ENCODE measurements at regions not wholly inside any gene's neighbourhood (a gene's known extent, or its start where the extent isn't known, plus 50 kb on each side); places are given as distances from the start of the nearest gene placed in this dataset.
"Not testable (repeated sequence)": the region's sequence is repeated elsewhere in the genome, so short reads cannot be mapped to it uniquely, and the experiment has no call there.

GRCh38 chr9:2419347-2419746 lies 202.2 kb upstream of the VLDLR start:
- WGBS, result 29% methylated on average over 2 of the region's 2 CpGs
- no peak for DNase-seq
- Histone ChIP-seq H3K27me3 (ENCODE audit: control insufficient read depth, insufficient read depth) (no peaks in the 10 kb centered on the region), H3K27ac (ENCODE audit: low read length) (no peak overlapping the region), H3K4me3 (ENCODE audit: low read length) (no peak overlapping the region), H3K4me1 (ENCODE audit: control insufficient read depth, insufficient read depth, low read length) (peaks cover 4% of the 10 kb centered on the region), H3K9me3 (ENCODE audit: control insufficient read depth, low read length) (no peaks in the 10 kb centered on the region)
- intact Hi-C loops (cut with DNase I), result no loop called here
- no peak for ATAC-seq

DNA sequence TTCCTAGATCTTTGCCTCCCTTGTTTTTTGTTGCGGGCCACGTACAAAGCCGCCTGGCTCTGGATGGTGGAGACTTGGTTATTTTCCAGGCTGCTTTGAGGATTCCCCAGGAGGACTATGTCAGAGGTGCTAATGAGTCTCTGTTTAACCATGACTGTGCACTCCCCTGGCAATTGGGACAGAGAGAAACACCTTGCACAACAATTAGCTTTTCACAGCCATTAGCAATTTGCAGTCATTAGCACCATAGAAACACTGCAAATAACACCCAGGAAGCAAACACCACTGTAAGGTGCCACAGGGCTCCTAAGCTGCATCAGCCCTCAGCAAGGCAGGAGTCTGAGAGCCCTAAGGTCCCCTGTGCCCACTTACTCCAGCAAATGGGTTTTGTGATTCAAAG lies 201.0 kb upstream of the VLDLR start:
- H3K4me3 ChIP-seq (ENCODE audit: low read length), result no peak overlapping the region
- intact Hi-C loops (cut with DNase I), result no loop called here
- H3K9me3 ChIP-seq (ENCODE audit: control insufficient read depth, low read length), result no peaks in the 10 kb centered on the region
- ATAC-seq, result no peak
- H3K27me3 ChIP-seq (ENCODE audit: control insufficient read depth, insufficient read depth), result no peaks in the 10 kb centered on the region
- no peak overlapping the region for H3K27ac ChIP-seq (ENCODE audit: low read length)
- DNase-seq, result no peak
- 82% methylated on average over 3 of the region's 3 CpGs for WGBS
- H3K4me1 ChIP-seq (ENCODE audit: control insufficient read depth, insufficient read depth, low read length), result peaks cover 4% of the 10 kb centered on the region

- WGBS, result 30% methylated on average over 2 of the region's 2 CpGs
- ATAC-seq, result peak; percentile 60 to 71
- Histone ChIP-seq H3K4me1 (ENCODE audit: control insufficient read depth, insufficient read depth, low read length) (no peaks in the 10 kb centered on the region), H3K4me3 (ENCODE audit: low read length) (no peak overlapping the region), H3K27ac (ENCODE audit: low read length) (no peak overlapping the region), H3K27me3 (ENCODE audit: control insufficient read depth, insufficient read depth) (no peaks in the 10 kb centered on the region), H3K9me3 (ENCODE audit: control insufficient read depth, low read length) (no peaks in the 10 kb centered on the region)
- intact Hi-C loops (cut with DNase I), result no loop called here
- peak; percentile 19 to 57 (median 45) for DNase-seq
Measured at GRCh38 chr9:2424619-2425033, 197.0 kb upstream of the VLDLR start.

DNA sequence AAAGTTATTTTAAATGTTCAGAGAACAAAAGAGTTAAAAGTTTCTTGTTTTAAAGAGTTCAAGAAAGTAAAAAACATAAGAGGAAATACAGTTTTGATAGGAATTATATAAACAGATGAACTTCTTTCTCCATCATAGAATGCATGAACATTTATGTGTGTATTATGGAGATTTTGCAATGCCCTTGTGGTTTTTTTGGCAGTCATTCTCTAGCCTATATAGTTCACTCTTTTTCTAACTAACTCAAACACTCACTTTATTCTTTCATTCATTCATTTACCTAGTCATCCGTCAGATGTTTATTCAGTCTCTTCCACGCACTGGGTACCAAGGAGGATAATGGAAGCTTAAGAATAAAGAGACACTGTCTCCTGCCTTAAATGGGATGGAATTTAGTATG lies 195.9 kb upstream of the VLDLR start:
- no peak for DNase-seq
- Histone ChIP-seq H3K4me3 (ENCODE audit: low read length) (no peak overlapping the region), H3K4me1 (ENCODE audit: control insufficient read depth, insufficient read depth, low read length) (no peaks in the 10 kb centered on the region), H3K27me3 (ENCODE audit: control insufficient read depth, insufficient read depth) (no peaks in the 10 kb centered on the region), H3K9me3 (ENCODE audit: control insufficient read depth, low read length) (no peaks in the 10 kb centered on the region), H3K27ac (ENCODE audit: low read length) (no peak overlapping the region)
- no peak for ATAC-seq
- intact Hi-C loops (cut with DNase I), result no loop called here
- WGBS, result 75% methylated on average over 2 of the region's 2 CpGs

GRCh38 chr9:2427120-2427891 lies 194.3 kb upstream of the VLDLR start:
- intact Hi-C loops (cut with DNase I), result no loop called here
- 82% methylated on average over 10 of the region's 10 CpGs for WGBS
- no peaks in the 10 kb centered on the region for H3K27me3 ChIP-seq (ENCODE audit: control insufficient read depth, insufficient read depth)
- DNase-seq (peak in 2 of 3 donors; percentile 17 to 73), ATAC-seq (peak; percentile 77 to 89)
- H3K27ac ChIP-seq (ENCODE audit: low read length), result no peak overlapping the region
- no peaks in the 10 kb centered on the region for H3K4me1 ChIP-seq (ENCODE audit: control insufficient read depth, insufficient read depth, low read length)
- no peaks in the 10 kb centered on the region for H3K9me3 ChIP-seq (ENCODE audit: control insufficient read depth, low read length)
- no peak overlapping the region for H3K4me3 ChIP-seq (ENCODE audit: low read length)

DNA sequence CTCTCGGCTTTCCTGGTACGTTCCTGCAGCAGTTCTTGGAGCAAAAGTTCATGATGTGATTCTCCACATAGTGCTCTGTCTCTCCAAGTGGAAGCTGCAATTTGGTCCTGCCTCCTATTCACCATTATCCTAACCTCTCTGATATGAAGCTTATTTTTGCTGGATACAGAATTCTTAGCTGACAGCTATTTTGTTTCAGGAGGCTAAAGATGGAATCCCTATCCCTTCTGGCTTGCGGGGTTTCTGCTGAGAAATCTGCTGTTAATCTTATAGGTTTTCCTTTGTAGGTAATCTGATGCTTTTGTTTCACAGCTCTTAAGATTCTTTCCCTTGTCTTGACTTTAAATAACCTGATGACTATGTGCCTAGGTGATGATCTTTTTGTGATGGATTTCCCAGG lies 181.6 kb upstream of the VLDLR start:
- intact Hi-C loops (cut with DNase I), result no loop called here

DNA sequence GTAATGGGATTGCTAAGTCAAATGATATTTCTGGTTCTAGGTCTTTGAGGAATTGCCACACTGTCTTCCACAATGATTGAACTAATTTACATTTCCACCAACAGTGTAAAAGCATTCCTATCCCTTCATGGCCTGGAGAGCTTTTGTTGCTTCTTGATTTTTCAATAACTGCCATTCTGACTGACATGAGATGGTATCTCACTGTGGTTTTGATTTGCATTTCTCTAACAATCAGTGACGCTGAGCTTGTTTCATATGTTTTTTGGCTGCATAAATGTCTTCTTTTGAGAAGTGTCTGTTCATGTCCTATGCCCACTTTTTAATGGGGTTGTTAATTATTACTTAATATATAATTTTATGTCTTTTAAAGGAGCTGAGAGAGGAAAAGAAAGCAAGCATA lies 177.7 kb upstream of the VLDLR start:
- 85% methylated on average over 1 of the region's 1 CpG for WGBS
- H3K27ac ChIP-seq (ENCODE audit: low read length); H3K9me3 ChIP-seq (ENCODE audit: control insufficient read depth, low read length); DNase-seq; H3K27me3 ChIP-seq (ENCODE audit: control insufficient read depth, insufficient read depth); intact Hi-C loops (cut with DNase I); ATAC-seq; H3K4me1 ChIP-seq (ENCODE audit: control insufficient read depth, insufficient read depth, low read length); H3K4me3 ChIP-seq (ENCODE audit: low read length): not testable (repeated sequence)

More for the DNA sequence above, 181.6 kb upstream of the VLDLR start:
- 79% methylated on average over 3 of the region's 3 CpGs for WGBS
- DNase-seq, result no peak
- no peak overlapping the region for H3K27ac ChIP-seq (ENCODE audit: low read length)
- H3K4me3 ChIP-seq (ENCODE audit: low read length), result no peak overlapping the region
- H3K27me3 ChIP-seq (ENCODE audit: control insufficient read depth, insufficient read depth), result no peaks in the 10 kb centered on the region
- H3K9me3 ChIP-seq (ENCODE audit: control insufficient read depth, low read length), result no peaks in the 10 kb centered on the region
- ATAC-seq, result no peak
- H3K4me1 ChIP-seq (ENCODE audit: control insufficient read depth, insufficient read depth, low read length), result no peaks in the 10 kb centered on the region

DNA sequence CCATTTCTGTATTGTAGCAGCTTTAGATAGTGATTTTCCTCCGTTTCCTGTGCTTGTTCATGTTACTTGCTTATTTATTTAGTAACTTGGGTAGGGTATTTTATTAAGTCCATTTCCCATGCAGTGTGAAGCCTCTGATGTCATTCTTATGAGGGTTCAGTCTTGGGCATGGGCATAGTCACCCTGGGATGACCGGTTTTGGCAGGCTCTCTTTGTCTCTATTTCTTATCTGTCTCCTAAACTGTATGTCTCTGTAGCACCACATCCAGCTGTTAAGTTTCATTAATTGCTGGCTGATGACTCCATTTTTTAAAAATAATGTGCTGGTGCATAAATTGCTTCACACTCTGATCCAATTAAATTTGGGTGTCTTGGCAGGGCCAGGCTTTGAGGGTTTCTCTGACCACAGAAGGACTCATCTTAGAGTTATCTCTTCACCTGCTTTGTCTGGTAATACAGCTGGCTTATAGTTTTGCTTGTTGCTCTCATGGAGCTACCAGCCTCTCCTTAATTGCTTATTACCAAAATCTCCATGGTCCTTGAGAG lies 173.3 kb upstream of the VLDLR start:
- Histone ChIP-seq H3K4me3 (ENCODE audit: low read length) (no peak overlapping the region), H3K9me3 (ENCODE audit: control insufficient read depth, low read length) (no peaks in the 10 kb centered on the region), H3K27ac (ENCODE audit: low read length) (no peak overlapping the region), H3K4me1 (ENCODE audit: control insufficient read depth, insufficient read depth, low read length) (no peaks in the 10 kb centered on the region), H3K27me3 (ENCODE audit: control insufficient read depth, insufficient read depth) (no peaks in the 10 kb centered on the region)
- intact Hi-C loops (cut with DNase I), result no loop called here
- DNase-seq (no peak), ATAC-seq (no peak)
- WGBS, result 25% methylated on average over 2 of the region's 2 CpGs

- 72% methylated on average over 1 of the region's 1 CpG for WGBS
- no peak for ATAC-seq
- intact Hi-C loops (cut with DNase I), result loop anchor here in 1 of 4 donors (10.0 kb wide), 1 partner anchor 222 kb away; no protein-coding TSS in a partner anchor
- H3K4me3 ChIP-seq (ENCODE audit: low read length), result no peak overlapping the region
- H3K4me1 ChIP-seq (ENCODE audit: control insufficient read depth, insufficient read depth, low read length), result no peaks in the 10 kb centered on the region
- H3K27ac ChIP-seq (ENCODE audit: low read length), result no peak overlapping the region
- no peaks in the 10 kb centered on the region for H3K9me3 ChIP-seq (ENCODE audit: control insufficient read depth, low read length)
- DNase-seq, result no peak
- H3K27me3 ChIP-seq (ENCODE audit: control insufficient read depth, insufficient read depth), result no peaks in the 10 kb centered on the region
Measured at GRCh38 chr9:2453106-2453505, 168.5 kb upstream of the VLDLR start.

DNA sequence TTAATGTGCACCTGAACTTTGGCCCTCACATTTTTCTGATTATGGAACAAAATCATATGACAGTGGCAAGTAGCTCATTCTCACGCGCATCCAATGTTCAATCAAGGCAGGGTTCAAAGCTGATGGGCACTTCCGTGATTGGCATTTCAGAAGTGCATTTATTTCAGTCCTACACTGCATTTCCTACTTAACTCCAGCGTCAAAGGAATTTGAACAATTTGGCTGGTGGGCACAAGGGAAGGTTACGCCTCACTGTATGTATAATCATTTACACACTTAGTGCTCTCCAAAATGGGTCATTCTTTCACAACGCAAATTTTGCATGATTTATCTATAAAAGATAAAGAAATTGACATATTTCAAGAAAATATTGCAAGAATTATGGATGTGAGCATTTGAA lies 167.9 kb upstream of the VLDLR start:
- ATAC-seq, result no peak
- no peak overlapping the region for H3K27ac ChIP-seq (ENCODE audit: low read length)
- H3K4me3 ChIP-seq (ENCODE audit: low read length), result no peak overlapping the region
- intact Hi-C loops (cut with DNase I), result loop anchor here in 1 of 4 donors (10.0 kb wide), 1 partner anchor 221 kb away; no protein-coding TSS in a partner anchor
- DNase-seq, result no peak
- no peaks in the 10 kb centered on the region for H3K9me3 ChIP-seq (ENCODE audit: control insufficient read depth, low read length)
- no peaks in the 10 kb centered on the region for H3K4me1 ChIP-seq (ENCODE audit: control insufficient read depth, insufficient read depth, low read length)
- H3K27me3 ChIP-seq (ENCODE audit: control insufficient read depth, insufficient read depth), result no peaks in the 10 kb centered on the region
- WGBS, result 70% methylated on average over 6 of the region's 6 CpGs

GRCh38 chr9:2459756-2460155 lies 161.8 kb upstream of the VLDLR start:
- DNase-seq (peak in 2 of 3 donors; percentile 53 to 61), ATAC-seq (no peak)
- Histone ChIP-seq H3K4me3 (ENCODE audit: low read length) (no peak overlapping the region), H3K9me3 (ENCODE audit: control insufficient read depth, low read length) (no peaks in the 10 kb centered on the region), H3K27me3 (ENCODE audit: control insufficient read depth, insufficient read depth) (no peaks in the 10 kb centered on the region), H3K4me1 (ENCODE audit: control insufficient read depth, insufficient read depth, low read length) (peaks cover 2% of the 10 kb centered on the region), H3K27ac (ENCODE audit: low read length) (no peak overlapping the region)
- intact Hi-C loops (cut with DNase I), result loop anchor here in 1 of 4 donors (10.0 kb wide), 1 partner anchor 215 kb away; no protein-coding TSS in a partner anchor
- 32% methylated on average over 3 of the region's 3 CpGs for WGBS
